DOHH2 (cell line): ENCODE measurements at regions not wholly inside any gene's neighbourhood (a gene's known extent, or its start where the extent isn't known, plus 50 kb on each side); places are given as distances from the start of the nearest gene placed in this dataset.

Source experiments
- H3F3A ChIP-seq: fragments of 200-600 bp; sonication (generic), shearing (Covaris generic); 2 replicates; pipeline ENCODE4 v1.6.0; 2016; ENCODE audit warnings: antibody characterized with exemption, mild to moderate bottlenecking; ENCODE audit not compliant: control insufficient read depth, insufficient read depth
- H3K27ac ChIP-seq: fragments of 200-600 bp; sonication (generic); 2 replicates; pipeline ENCODE4 v1.5.1; 2014; ENCODE audit warnings: low read depth, mild to moderate bottlenecking, low read length, moderate library complexity
- H3K27me3 ChIP-seq: fragments of 200-600 bp; sonication (generic); 2 replicates; pipeline ENCODE4 v1.6.1; 2014; ENCODE audit warnings: mild to moderate bottlenecking, low read length, mixed read lengths; ENCODE audit not compliant: control insufficient read depth
- H3K36me3 ChIP-seq: fragments of 200-600 bp; sonication (generic); 2 replicates; pipeline ENCODE4 v1.6.1; 2014; ENCODE audit warnings: mild to moderate bottlenecking, low read length, moderate library complexity, mixed read lengths; ENCODE audit not compliant: control insufficient read depth
- H3K4me1 ChIP-seq: fragments of 200-600 bp; sonication (generic); 2 replicates; pipeline ENCODE4 v1.6.1; 2014; ENCODE audit warnings: mild to moderate bottlenecking, low read length, mixed read lengths; ENCODE audit not compliant: control insufficient read depth
- H3K4me2 ChIP-seq: fragments of 200-600 bp; sonication (generic); 2 replicates; pipeline ENCODE4 v1.6.0; 2014; ENCODE audit warnings: mild to moderate bottlenecking, low read length, moderate library complexity
- H3K4me3 ChIP-seq: fragments of 200-600 bp; sonication (generic); 2 replicates; pipeline ENCODE4 v1.5.1; 2014; ENCODE audit warnings: mild to moderate bottlenecking, low read length, mixed read lengths
- H3K79me2 ChIP-seq: fragments of 200-600 bp; sonication (generic); 2 replicates; pipeline ENCODE4 v1.6.1; 2014; ENCODE audit warnings: mild to moderate bottlenecking, low read length, mixed read lengths; ENCODE audit not compliant: control insufficient read depth
- H3K9me2 ChIP-seq: fragments of 200-600 bp; sonication (generic); replicated peaks from 2 replicates; pipeline ENCODE4 v1.6.1; 2014; ENCODE audit warnings: mild to moderate bottlenecking, low read length, mixed read lengths; ENCODE audit not compliant: control insufficient read depth
- H3K9me3 ChIP-seq: fragments of 200-600 bp; sonication (generic); 2 replicates; pipeline ENCODE4 v1.6.1; 2014; ENCODE audit warnings: antibody characterized with exemption, low read length, mixed read lengths; ENCODE audit not compliant: control insufficient read depth, insufficient read depth
- H4K20me1 ChIP-seq: fragments of 200-600 bp; sonication (generic); 2 replicates; pipeline ENCODE4 v1.6.0; 2014; ENCODE audit warnings: low read depth, mild to moderate bottlenecking, antibody characterized with exemption, low read length, moderate library complexity; ENCODE audit not compliant: control insufficient read depth, insufficient read depth
- CTCF ChIP-seq: fragments of 200-600 bp; sonication (generic); IDR thresholded peaks from one replicate; pipeline ENCODE4 v1.5.1; 2014; ENCODE audit warnings: antibody characterized with exemption, mild to moderate bottlenecking, low read depth, low read length; ENCODE audit not compliant: poor library complexity, severe bottlenecking
- EZH2phosphoT487 ChIP-seq: fragments of 200-600 bp; sonication (generic); IDR thresholded peaks from 2 replicates; pipeline ENCODE4 v1.6.1; 2017; ENCODE audit warnings: borderline replicate concordance, mild to moderate bottlenecking, antibody characterized with exemption, low read length, moderate library complexity, mixed read lengths

DNA sequence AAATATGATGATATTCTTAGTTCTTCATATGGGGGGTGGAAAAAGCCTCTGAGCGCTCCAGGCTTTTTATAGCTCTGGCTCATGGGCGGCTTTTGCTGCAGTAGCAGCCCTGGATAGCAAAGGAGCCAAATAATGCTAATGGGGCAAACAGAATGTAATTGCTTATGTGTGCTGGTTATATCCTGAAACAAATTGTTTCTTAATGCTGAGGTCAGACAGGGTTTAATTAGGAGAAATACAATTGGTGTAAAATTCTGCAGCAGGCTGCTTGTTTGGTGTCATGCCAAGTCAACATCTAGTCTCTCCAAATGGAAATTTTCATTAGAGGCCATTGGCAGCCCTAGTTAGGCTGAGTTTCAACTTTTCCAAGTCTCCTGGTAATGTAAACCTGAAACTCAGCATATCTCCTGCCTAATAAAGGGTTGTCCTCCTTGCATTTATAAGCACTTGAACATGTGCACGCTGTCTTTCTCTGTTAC lies 530.1 kb upstream of the NOX3 start:
- Histone ChIP-seq H3F3A (no peaks in the 10 kb centered on the region), H3K9me3 (no peaks in the 10 kb centered on the region), H3K79me2 (no peaks in the 10 kb centered on the region), H3K4me2 (no peak overlapping the region), H3K4me1 (no peaks in the 10 kb centered on the region), H3K36me3 (no peaks in the 10 kb centered on the region), H4K20me1 (no peaks in the 10 kb centered on the region), H3K4me3 (no peak overlapping the region), H3K27ac (no peak overlapping the region), H3K9me2 (no peaks in the 10 kb centered on the region), H3K27me3 (no peaks in the 10 kb centered on the region)
- no peak for TF ChIP-seq CTCF

DNA sequence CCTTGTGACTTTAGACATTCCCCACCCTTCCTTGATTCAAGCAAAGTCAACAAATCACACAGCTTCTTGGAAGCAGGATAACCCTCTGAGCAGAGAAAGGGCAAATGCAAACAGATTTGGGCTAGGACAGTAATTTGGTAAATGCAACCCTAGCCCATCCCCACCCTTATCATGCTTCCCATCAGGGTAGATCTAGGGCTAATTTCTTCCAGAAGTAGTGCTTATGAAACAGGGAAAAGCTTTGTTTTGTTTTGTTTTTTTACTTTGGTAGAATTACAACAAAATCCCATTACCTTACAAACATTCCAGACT lies 525.1 kb upstream of the NOX3 start:
- Histone ChIP-seq H4K20me1 (no peaks in the 10 kb centered on the region), H3K27ac (no peak overlapping the region), H3K27me3 (no peaks in the 10 kb centered on the region), H3K4me2 (no peak overlapping the region), H3K9me3 (no peaks in the 10 kb centered on the region), H3F3A (no peaks in the 10 kb centered on the region), H3K9me2 (no peaks in the 10 kb centered on the region), H3K79me2 (no peaks in the 10 kb centered on the region), H3K4me3 (no peak overlapping the region), H3K36me3 (no peaks in the 10 kb centered on the region), H3K4me1 (no peaks in the 10 kb centered on the region)
- no peak for TF ChIP-seq CTCF
- no peak for TF ChIP-seq EZH2phosphoT487

GRCh38 chr6:155980014-155980767 lies 524.6 kb upstream of the NOX3 start:
- Histone ChIP-seq H3K4me3 (no peak overlapping the region), H3K4me2 (no peak overlapping the region), H3K79me2 (no peaks in the 10 kb centered on the region), H3K27ac (no peak overlapping the region), H3K9me2 (no peaks in the 10 kb centered on the region), H3K4me1 (no peaks in the 10 kb centered on the region), H4K20me1 (no peaks in the 10 kb centered on the region), H3K36me3 (no peaks in the 10 kb centered on the region), H3K27me3 (no peaks in the 10 kb centered on the region), H3K9me3 (no peaks in the 10 kb centered on the region), H3F3A (no peaks in the 10 kb centered on the region)
- TF ChIP-seq CTCF (no peak), EZH2phosphoT487 (no peak)
